ENCODE measurements at regions not wholly inside any gene's neighbourhood (a gene's known extent, or its start where the extent isn't known, plus 50 kb on each side); places are given as distances from the start of the nearest gene placed in this dataset.
"Not testable (repeated sequence)": the region's sequence is repeated elsewhere in the genome, so short reads cannot be mapped to it uniquely, and the experiment has no call there.

DNA sequence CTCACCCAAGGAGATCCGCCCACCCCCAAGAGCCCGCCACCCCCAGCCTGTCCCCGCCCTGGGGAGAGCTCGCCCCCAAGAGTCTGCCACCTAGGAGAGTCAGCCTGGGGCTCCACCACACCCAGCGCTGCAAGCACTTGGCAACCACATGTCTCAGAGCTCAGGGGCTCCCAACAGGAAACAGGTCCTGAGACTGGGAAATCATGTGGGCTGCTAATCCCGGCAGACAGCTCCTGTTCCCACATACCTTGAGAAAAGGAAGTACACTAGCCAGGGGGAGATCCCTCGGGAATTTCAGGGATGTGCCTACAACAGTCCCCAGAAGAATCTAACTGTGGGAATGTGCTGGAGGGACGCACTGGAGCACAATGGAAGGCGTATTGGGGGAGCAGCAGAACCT is 331.4 kb downstream of the ANAPC1 start:
- H3K27me3 Mint-ChIP-seq; H3K27ac ChIP-seq (ENCODE audit: low read depth, low read length); H3K4me1 ChIP-seq (ENCODE audit: insufficient read depth, low read length); H3K36me3 ChIP-seq (ENCODE audit: insufficient read depth, low read length); H3K4me3 Mint-ChIP-seq; H3K36me3 Mint-ChIP-seq; H3K27ac Mint-ChIP-seq; DNase-seq; H3K9me3 ChIP-seq (ENCODE audit: low read length); CTCF ChIA-PET; H3K9me3 Mint-ChIP-seq; H3K27me3 ChIP-seq (ENCODE audit: insufficient read depth, low read length, poor library complexity, severe bottlenecking); H3K4me3 ChIP-seq (ENCODE audit: low read length); POLR2A ChIA-PET; H3K4me1 Mint-ChIP-seq: not testable (repeated sequence)

- H3K36me3 ChIP-seq (ENCODE audit: insufficient read depth, low read length); H3K9me3 Mint-ChIP-seq; H3K4me1 ChIP-seq (ENCODE audit: insufficient read depth, low read length); H3K27me3 Mint-ChIP-seq; H3K9me3 ChIP-seq (ENCODE audit: low read length); H3K4me3 ChIP-seq (ENCODE audit: low read length); POLR2A ChIA-PET; H3K4me3 Mint-ChIP-seq; H3K4me1 Mint-ChIP-seq; CTCF ChIA-PET; H3K27me3 ChIP-seq (ENCODE audit: insufficient read depth, low read length, poor library complexity, severe bottlenecking); H3K27ac Mint-ChIP-seq; H3K36me3 Mint-ChIP-seq; H3K27ac ChIP-seq (ENCODE audit: low read depth, low read length); DNase-seq: not testable (repeated sequence)
Observed at GRCh38 chr2:111559301-111559700, 324.7 kb downstream of the ANAPC1 start.

- H3K36me3 Mint-ChIP-seq; DNase-seq; H3K9me3 ChIP-seq (ENCODE audit: low read length); H3K27ac ChIP-seq (ENCODE audit: low read depth, low read length); H3K4me3 Mint-ChIP-seq; H3K9me3 Mint-ChIP-seq; H3K4me3 ChIP-seq (ENCODE audit: low read length); H3K4me1 Mint-ChIP-seq; H3K27me3 ChIP-seq (ENCODE audit: insufficient read depth, low read length, poor library complexity, severe bottlenecking); CTCF ChIA-PET; H3K27ac Mint-ChIP-seq; H3K36me3 ChIP-seq (ENCODE audit: insufficient read depth, low read length); H3K27me3 Mint-ChIP-seq; POLR2A ChIA-PET; H3K4me1 ChIP-seq (ENCODE audit: insufficient read depth, low read length): not testable (repeated sequence)
Observed at GRCh38 chr2:111559814-111560213, 324.2 kb downstream of the ANAPC1 start.

GRCh38 chr2:111566068-111566467 is 317.9 kb downstream of the ANAPC1 start:
- H3K4me3 Mint-ChIP-seq; H3K9me3 Mint-ChIP-seq; H3K36me3 Mint-ChIP-seq; H3K27ac Mint-ChIP-seq; DNase-seq; H3K4me1 ChIP-seq (ENCODE audit: insufficient read depth, low read length); H3K27me3 Mint-ChIP-seq; POLR2A ChIA-PET; H3K9me3 ChIP-seq (ENCODE audit: low read length); CTCF ChIA-PET; H3K27me3 ChIP-seq (ENCODE audit: insufficient read depth, low read length, poor library complexity, severe bottlenecking); H3K4me3 ChIP-seq (ENCODE audit: low read length); H3K36me3 ChIP-seq (ENCODE audit: insufficient read depth, low read length); H3K27ac ChIP-seq (ENCODE audit: low read depth, low read length): not testable (repeated sequence)
- H3K4me1 Mint-ChIP-seq: peaks cover 6 to 12% (median 10%) of the 10 kb centered on the region in 3 donors

GRCh38 chr2:111567233-111567632 is 316.8 kb downstream of the ANAPC1 start:
- H3K9me3 ChIP-seq (ENCODE audit: low read length); H3K27ac Mint-ChIP-seq; CTCF ChIA-PET; H3K27me3 Mint-ChIP-seq; H3K36me3 Mint-ChIP-seq; H3K4me1 ChIP-seq (ENCODE audit: insufficient read depth, low read length); H3K36me3 ChIP-seq (ENCODE audit: insufficient read depth, low read length); DNase-seq; H3K27ac ChIP-seq (ENCODE audit: low read depth, low read length); H3K4me3 Mint-ChIP-seq; POLR2A ChIA-PET; H3K4me3 ChIP-seq (ENCODE audit: low read length); H3K27me3 ChIP-seq (ENCODE audit: insufficient read depth, low read length, poor library complexity, severe bottlenecking); H3K9me3 Mint-ChIP-seq: not testable (repeated sequence)
- peaks cover 6 to 12% (median 10%) of the 10 kb centered on the region in 3 donors for H3K4me1 Mint-ChIP-seq

DNA sequence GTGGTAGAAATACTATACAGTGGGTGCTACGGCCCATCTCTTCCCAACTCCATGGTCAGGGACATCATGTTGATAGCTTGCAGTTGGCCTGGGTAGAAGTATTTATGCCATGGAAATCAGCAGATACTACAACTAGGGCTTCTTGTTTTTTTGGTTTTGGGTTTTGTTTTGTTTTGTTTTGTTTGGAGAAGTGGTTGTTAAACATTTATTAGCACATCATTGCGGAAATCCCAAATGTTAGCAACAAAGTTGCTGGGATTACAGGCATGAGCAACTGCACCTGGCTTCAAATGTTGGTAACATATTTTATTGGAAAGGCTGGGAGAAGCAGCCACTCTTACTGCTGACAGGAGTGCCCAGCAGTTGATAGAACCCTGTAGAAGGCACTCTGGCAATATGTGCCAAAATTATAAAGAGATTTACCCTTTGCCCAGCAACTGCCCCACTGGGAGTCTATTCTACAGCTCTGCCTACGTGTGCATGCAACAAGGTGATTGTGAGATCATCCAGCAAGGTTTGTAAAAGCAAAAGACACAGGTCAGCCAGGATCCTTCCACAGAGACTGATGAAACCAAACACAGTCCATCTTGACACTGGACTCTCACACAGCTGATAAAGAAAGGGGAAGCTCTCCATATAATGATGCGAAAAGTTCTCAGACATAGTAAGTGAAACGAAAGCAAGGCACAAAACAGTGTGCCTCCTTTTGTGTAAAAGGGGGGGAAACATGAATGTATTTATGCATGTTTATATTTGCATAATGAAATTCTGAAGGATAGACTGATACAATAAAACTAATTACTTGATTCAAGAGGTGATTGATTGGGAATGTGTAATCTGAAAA is 314.4 kb downstream of the ANAPC1 start:
- POLR2A ChIA-PET, H3K4me3 Mint-ChIP-seq, DNase-seq: not testable (repeated sequence)

GRCh38 chr2:111570300-111571114 is 313.5 kb downstream of the ANAPC1 start:
- H3K36me3 ChIP-seq (ENCODE audit: insufficient read depth, low read length); H3K9me3 Mint-ChIP-seq; CTCF ChIA-PET; H3K36me3 Mint-ChIP-seq; DNase-seq; H3K27me3 Mint-ChIP-seq; H3K9me3 ChIP-seq (ENCODE audit: low read length); POLR2A ChIA-PET; H3K4me1 ChIP-seq (ENCODE audit: insufficient read depth, low read length); H3K27ac Mint-ChIP-seq; H3K27me3 ChIP-seq (ENCODE audit: insufficient read depth, low read length, poor library complexity, severe bottlenecking); H3K27ac ChIP-seq (ENCODE audit: low read depth, low read length); H3K4me3 ChIP-seq (ENCODE audit: low read length): not testable (repeated sequence)
- Mint-ChIP-seq H3K4me3 (peak overlapping the region in 5 of 7 donors; percentile 28 to 59 (median 54)), H3K4me1 (peaks cover 6 to 12% (median 10%) of the 10 kb centered on the region in 3 donors)

More for the DNA sequence above, 314.4 kb downstream of the ANAPC1 start:
- CTCF ChIA-PET; H3K36me3 Mint-ChIP-seq; H3K9me3 ChIP-seq (ENCODE audit: low read length); H3K4me1 ChIP-seq (ENCODE audit: insufficient read depth, low read length); H3K4me3 ChIP-seq (ENCODE audit: low read length); H3K27me3 Mint-ChIP-seq; H3K27me3 ChIP-seq (ENCODE audit: insufficient read depth, low read length, poor library complexity, severe bottlenecking); H3K36me3 ChIP-seq (ENCODE audit: insufficient read depth, low read length); H3K27ac ChIP-seq (ENCODE audit: low read depth, low read length); H3K9me3 Mint-ChIP-seq: not testable (repeated sequence)
- peak overlapping the region in 1 of 8 donors; percentile 2 for H3K27ac Mint-ChIP-seq
- peaks cover 6 to 12% (median 10%) of the 10 kb centered on the region in 3 donors for H3K4me1 Mint-ChIP-seq

GRCh38 chr2:111574803-111575202 is 309.2 kb downstream of the ANAPC1 start:
- peak overlapping the region in 1 of 8 donors; percentile 46 for H3K27ac Mint-ChIP-seq
- H3K4me3 ChIP-seq (ENCODE audit: low read length); H3K27me3 Mint-ChIP-seq; CTCF ChIA-PET; H3K36me3 Mint-ChIP-seq; H3K36me3 ChIP-seq (ENCODE audit: insufficient read depth, low read length); H3K4me3 Mint-ChIP-seq; H3K4me1 ChIP-seq (ENCODE audit: insufficient read depth, low read length); H3K9me3 Mint-ChIP-seq; H3K27me3 ChIP-seq (ENCODE audit: insufficient read depth, low read length, poor library complexity, severe bottlenecking); H3K9me3 ChIP-seq (ENCODE audit: low read length); H3K27ac ChIP-seq (ENCODE audit: low read depth, low read length); DNase-seq; POLR2A ChIA-PET: not testable (repeated sequence)
- H3K4me1 Mint-ChIP-seq: peaks cover 6 to 11% (median 8%) of the 10 kb centered on the region in 3 donors

All from CD8-positive, alpha-beta memory T cell (primary cell).